GM12873 (cell line): ENCODE measurements at regions not wholly inside any gene's neighbourhood (a gene's known extent, or its start where the extent isn't known, plus 50 kb on each side); places are given as distances from the start of the nearest gene placed in this dataset.

Experiments used
- CTCF ChIP-seq: IDR thresholded peaks from 2 replicates; pipeline ENCODE4 v1.5.1; 2012; ENCODE audit warnings: low read depth, mild to moderate bottlenecking, moderate library complexity, low read length, control low read depth; ENCODE audit not compliant: insufficient read depth; ENCODE audit errors: missing control alignments

- no peak for TF ChIP-seq CTCF
These were observed 81.5 kb upstream of the FOXN2 start for GRCh38 chr2:48233005-48233404.

DNA sequence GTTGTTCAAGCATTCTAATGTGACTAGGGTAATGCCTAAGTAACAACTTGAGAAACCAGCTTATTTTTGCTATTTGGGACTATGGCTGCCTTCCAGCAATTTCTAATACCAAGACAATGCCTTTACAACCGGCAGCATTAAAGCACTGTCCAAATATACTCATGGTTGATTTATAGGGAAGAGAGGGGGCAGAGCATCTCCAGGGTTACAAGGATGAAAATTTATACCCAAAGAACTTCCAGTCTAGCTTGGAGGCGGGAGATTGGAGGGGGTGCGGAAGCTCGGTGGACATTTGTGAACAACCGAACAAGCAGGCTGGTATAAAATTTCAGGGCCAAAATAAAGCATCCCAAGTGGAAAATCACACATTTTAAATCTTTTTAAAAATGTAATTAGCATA is 79.4 kb upstream of the FOXN2 start:
- no peak for TF ChIP-seq CTCF

DNA sequence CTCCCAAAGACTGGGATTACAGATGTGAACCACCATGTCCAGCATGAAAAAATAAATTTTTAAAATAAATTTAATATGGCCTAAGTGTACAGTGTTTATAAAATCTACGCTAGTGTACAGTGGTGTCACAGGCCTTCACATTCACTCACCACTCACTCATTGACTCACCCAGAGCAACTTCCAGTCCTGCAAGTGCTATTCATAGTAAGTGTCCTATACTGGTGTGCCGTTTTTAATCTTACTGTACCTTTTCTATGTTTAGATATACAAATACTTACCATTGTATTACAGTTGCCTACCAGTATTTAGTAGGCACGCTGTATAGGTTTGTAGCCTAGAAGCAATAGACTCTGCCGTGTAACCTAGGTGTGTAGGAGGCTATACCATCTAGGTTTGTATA is 76.1 kb upstream of the FOXN2 start:
- TF ChIP-seq CTCF, result no peak

DNA sequence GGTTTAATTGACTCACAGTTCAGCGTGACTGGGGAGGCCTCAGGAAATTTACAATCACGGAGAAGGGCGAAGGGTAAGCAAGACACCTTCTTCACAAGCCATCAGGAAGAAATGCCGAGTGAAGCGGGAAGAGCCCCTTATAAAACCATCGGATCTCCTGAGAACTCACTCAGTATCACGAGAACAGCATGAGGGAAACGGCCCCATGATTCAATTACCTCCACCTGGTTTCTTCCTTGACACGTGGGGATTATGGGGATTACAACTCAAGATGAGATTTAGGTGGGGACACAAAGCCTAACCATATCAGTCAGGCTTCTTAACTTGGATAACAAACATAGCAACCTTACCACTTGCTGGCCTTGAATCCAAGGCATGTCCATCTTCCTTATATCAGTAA is 73.6 kb upstream of the FOXN2 start:
- no peak for TF ChIP-seq CTCF

- no peak for TF ChIP-seq CTCF
These were observed 67.3 kb upstream of the FOXN2 start for GRCh38 chr2:48247206-48247605.

DNA sequence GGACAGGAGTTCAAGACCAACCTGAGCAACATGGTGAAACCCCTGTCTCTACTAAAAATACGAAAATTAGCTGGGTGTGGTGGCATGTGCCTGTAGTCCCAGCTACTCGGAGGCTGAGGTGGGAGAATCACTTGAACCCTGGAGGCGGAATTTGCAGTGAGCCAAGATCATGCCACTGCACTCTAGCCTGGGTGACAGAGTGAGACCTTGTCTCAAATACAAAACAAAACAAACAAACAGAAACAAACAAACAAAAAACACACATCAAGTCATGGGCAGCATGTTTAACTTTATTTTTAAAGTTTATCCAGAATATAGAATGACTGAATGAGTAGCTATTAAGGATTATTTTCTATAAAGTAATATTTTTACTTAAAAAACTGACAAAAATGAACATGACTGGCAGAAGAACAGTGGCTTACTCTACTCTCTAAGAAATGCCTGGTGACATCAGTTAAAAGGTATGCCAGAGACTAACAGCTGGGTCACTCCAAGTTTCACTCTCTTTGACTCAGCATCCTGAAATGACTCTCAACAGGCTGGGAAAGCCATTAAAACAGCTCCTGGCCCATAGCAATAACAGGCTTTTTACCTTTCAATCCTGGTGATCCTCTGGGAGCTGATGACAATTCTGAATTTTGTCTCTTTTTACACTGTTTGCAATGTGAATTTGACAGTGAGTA is 66.1 kb upstream of the FOXN2 start:
- TF ChIP-seq CTCF, result no peak

- TF ChIP-seq CTCF, result no peak
These were observed 65.5 kb upstream of the FOXN2 start for GRCh38 chr2:48249025-48249424.
